ENCODE measurements at regions not wholly inside any gene's neighbourhood (a gene's known extent, or its start where the extent isn't known, plus 50 kb on each side); places are given as distances from the start of the nearest gene placed in this dataset.

- intact Hi-C loops (cut with micrococcal nuclease): no loop called here
- TF ChIP-seq, protein P1, sequence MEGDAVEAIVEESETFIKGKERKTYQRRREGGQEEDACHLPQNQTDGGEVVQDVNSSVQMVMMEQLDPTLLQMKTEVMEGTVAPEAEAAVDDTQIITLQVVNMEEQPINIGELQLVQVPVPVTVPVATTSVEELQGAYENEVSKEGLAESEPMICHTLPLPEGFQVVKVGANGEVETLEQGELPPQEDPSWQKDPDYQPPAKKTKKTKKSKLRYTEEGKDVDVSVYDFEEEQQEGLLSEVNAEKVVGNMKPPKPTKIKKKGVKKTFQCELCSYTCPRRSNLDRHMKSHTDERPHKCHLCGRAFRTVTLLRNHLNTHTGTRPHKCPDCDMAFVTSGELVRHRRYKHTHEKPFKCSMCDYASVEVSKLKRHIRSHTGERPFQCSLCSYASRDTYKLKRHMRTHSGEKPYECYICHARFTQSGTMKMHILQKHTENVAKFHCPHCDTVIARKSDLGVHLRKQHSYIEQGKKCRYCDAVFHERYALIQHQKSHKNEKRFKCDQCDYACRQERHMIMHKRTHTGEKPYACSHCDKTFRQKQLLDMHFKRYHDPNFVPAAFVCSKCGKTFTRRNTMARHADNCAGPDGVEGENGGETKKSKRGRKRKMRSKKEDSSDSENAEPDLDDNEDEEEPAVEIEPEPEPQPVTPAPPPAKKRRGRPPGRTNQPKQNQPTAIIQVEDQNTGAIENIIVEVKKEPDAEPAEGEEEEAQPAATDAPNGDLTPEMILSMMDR (IDR thresholded peaks at IDR 0.05): no peak
- H3K9me3 Mint-ChIP-seq: peaks cover 3% of the 10 kb centered on the region
- ATAC-seq (ENCODE audit: low read depth) (no peak), DNase-seq (no peak)
- no peak overlapping the region for H3K4me3 Mint-ChIP-seq
- ChIA-PET CTCF (no interaction called here), POLR2A (no interaction called here)
- no peaks in the 10 kb centered on the region for H3K27me3 Mint-ChIP-seq
- no peak overlapping the region for H3K27ac Mint-ChIP-seq
- no peaks in the 10 kb centered on the region for H3K36me3 Mint-ChIP-seq (ENCODE audit: low read depth)
- no peaks in the 10 kb centered on the region for H3K4me1 Mint-ChIP-seq
Measured at GRCh38 chr6:93165850-93166430, 253.4 kb downstream of the EPHA7 start.

GRCh38 chr6:93164781-93165180 is 254.6 kb downstream of the EPHA7 start:
- CTCF ChIA-PET: no interaction called here
- no peak for ATAC-seq (ENCODE audit: low read depth)
- Mint-ChIP-seq H3K4me1 (no peaks in the 10 kb centered on the region), H3K27ac (no peak overlapping the region), H3K9me3 (peaks cover 3% of the 10 kb centered on the region), H3K36me3 (ENCODE audit: low read depth) (no peaks in the 10 kb centered on the region), H3K27me3 (no peaks in the 10 kb centered on the region), H3K4me3 (no peak overlapping the region)
- intact Hi-C loops (cut with micrococcal nuclease): no loop called here
- TF ChIP-seq, protein P1 (IDR thresholded peaks at IDR 0.05): no peak
- no peak for DNase-seq
- POLR2A ChIA-PET: no interaction called here

DNA sequence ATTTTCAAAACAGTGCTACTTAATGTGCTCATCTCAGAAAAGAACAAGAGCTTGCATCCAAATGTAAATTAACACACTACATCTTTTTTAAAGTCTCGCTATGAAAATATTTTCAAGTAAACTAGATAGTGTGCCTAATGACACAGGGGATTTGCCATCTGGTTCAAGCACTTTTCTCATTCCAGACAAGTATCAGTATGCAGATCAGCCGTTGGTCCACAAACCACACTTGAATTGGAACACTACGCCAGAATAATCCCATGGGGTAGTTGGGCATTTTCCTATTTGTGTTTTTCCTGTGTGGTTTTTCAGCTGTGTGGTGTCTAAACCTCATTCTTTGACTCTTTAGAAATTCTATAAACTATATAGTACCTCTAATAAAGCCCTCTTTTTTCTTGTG is 256.2 kb downstream of the EPHA7 start:
- DNase-seq: no peak
- Mint-ChIP-seq H3K4me1 (no peaks in the 10 kb centered on the region), H3K9me3 (peaks cover 3% of the 10 kb centered on the region), H3K36me3 (ENCODE audit: low read depth) (no peaks in the 10 kb centered on the region), H3K4me3 (no peak overlapping the region), H3K27ac (no peak overlapping the region), H3K27me3 (no peaks in the 10 kb centered on the region)
- TF ChIP-seq, protein P1 (IDR thresholded peaks at IDR 0.05): no peak
- CTCF ChIA-PET: no interaction called here
- POLR2A ChIA-PET: no interaction called here
- ATAC-seq (ENCODE audit: low read depth): no peak
- intact Hi-C loops (cut with micrococcal nuclease): no loop called here

DNA sequence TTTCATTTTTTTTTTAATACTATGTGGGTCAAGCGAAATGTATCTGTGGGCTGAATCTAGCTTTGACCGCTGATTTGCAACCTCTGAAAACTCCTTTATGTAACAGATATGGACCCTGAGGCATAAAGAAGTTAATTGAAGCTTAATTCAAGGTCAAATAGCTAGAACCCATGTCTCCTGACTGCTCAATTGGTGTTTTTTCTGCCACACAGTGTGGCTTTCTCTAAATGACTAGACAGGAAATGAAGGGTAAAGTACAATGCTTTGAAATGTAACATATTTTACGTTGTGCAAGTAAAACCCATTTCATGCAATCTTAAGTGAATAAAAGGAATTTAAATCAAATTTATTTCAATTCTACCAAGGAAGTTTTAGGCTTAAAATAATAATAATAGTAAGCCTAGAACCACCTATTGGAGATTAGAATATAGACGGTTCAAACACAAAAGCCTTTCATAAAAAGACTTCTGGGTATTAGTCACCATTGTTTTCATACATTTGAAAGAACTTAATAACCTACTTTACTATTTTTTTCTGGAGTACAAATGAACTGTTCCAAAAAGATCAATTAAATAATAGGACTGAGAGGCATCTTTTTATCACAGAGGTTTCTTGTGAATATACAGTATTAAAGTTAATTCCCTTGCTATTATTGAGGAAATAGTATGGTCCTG is 279.8 kb downstream of the EPHA7 start:
- H3K4me3 Mint-ChIP-seq: no peak overlapping the region
- no peak for ATAC-seq (ENCODE audit: low read depth)
- H3K36me3 Mint-ChIP-seq (ENCODE audit: low read depth): no peaks in the 10 kb centered on the region
- POLR2A ChIA-PET: no interaction called here
- intact Hi-C loops (cut with micrococcal nuclease): no loop called here
- no peak for DNase-seq
- H3K4me1 Mint-ChIP-seq: no peaks in the 10 kb centered on the region
- H3K9me3 Mint-ChIP-seq: no peaks in the 10 kb centered on the region
- CTCF ChIA-PET: no interaction called here
- H3K27me3 Mint-ChIP-seq: no peaks in the 10 kb centered on the region
- H3K27ac Mint-ChIP-seq: no peak overlapping the region
- TF ChIP-seq, protein P1 (IDR thresholded peaks at IDR 0.05): no peak

- Mint-ChIP-seq H3K4me3 (no peak overlapping the region), H3K4me1 (no peaks in the 10 kb centered on the region), H3K36me3 (ENCODE audit: low read depth) (no peaks in the 10 kb centered on the region), H3K9me3 (no peaks in the 10 kb centered on the region), H3K27me3 (no peaks in the 10 kb centered on the region), H3K27ac (no peak overlapping the region)
- TF ChIP-seq, protein P1 (IDR thresholded peaks at IDR 0.05): no peak
- ChIA-PET POLR2A (no interaction called here), CTCF (no interaction called here)
- intact Hi-C loops (cut with micrococcal nuclease): no loop called here
- ATAC-seq (ENCODE audit: low read depth) (no peak), DNase-seq (no peak)
Measured at GRCh38 chr6:93136111-93136510, 283.2 kb downstream of the EPHA7 start.

Data from activated B cell treated with CpG ODN at 0.5 μM for 24 hours (primary cell).